ENCODE measurements at regions not wholly inside any gene's neighbourhood (a gene's known extent, or its start where the extent isn't known, plus 50 kb on each side); places are given as distances from the start of the nearest gene placed in this dataset.

- TF ChIP-seq CTCF (IDR thresholded peaks at IDR 0.05) (no peak), POLR2A (IDR thresholded peaks at IDR 0.05) (no peak), EP300 (IDR thresholded peaks at IDR 0.05) (no peak)
Measured at GRCh38 chr4:59968796-59969195, 1231.3 kb upstream of the ADGRL3 start.

Data from tibial nerve (tissue), 4 donors.